ENCODE measurements at regions not wholly inside any gene's neighbourhood (a gene's known extent, or its start where the extent isn't known, plus 50 kb on each side); places are given as distances from the start of the nearest gene placed in this dataset.

GRCh38 chr6:22666586-22666985 lies 97.2 kb downstream of the HDGFL1 start:
- no peak for TF ChIP-seq CTCF (IDR thresholded peaks at IDR 0.05)
- POLR2A ChIA-PET, result no interaction called here
- Mint-ChIP-seq H3K27ac (no peak overlapping the region), H3K36me3 (ENCODE audit: low read depth) (no peaks in the 10 kb centered on the region), H3K27me3 (no peaks in the 10 kb centered on the region), H3K4me3 (no peak overlapping the region), H3K9me3 (no peaks in the 10 kb centered on the region), H3K4me1 (no peaks in the 10 kb centered on the region)
- DNase-seq (no peak), ATAC-seq (ENCODE audit: low read depth) (no peak)
- CTCF ChIA-PET, result no interaction called here
- intact Hi-C loops (cut with micrococcal nuclease), result no loop called here

GRCh38 chr6:22667855-22668254 lies 98.5 kb downstream of the HDGFL1 start:
- Mint-ChIP-seq H3K9me3 (no peaks in the 10 kb centered on the region), H3K36me3 (ENCODE audit: low read depth) (no peaks in the 10 kb centered on the region), H3K27ac (no peak overlapping the region), H3K27me3 (no peaks in the 10 kb centered on the region), H3K4me3 (no peak overlapping the region), H3K4me1 (no peaks in the 10 kb centered on the region)
- TF ChIP-seq CTCF (IDR thresholded peaks at IDR 0.05), result no peak
- no peak for DNase-seq
- intact Hi-C loops (cut with micrococcal nuclease), result no loop called here
- POLR2A ChIA-PET, result no interaction called here
- CTCF ChIA-PET, result no interaction called here
- no peak for ATAC-seq (ENCODE audit: low read depth)

- H3K4me1 Mint-ChIP-seq, result peaks cover 2% of the 10 kb centered on the region
- no peak overlapping the region for H3K27ac Mint-ChIP-seq
- ATAC-seq (ENCODE audit: low read depth) (no peak), DNase-seq (no peak)
- no peaks in the 10 kb centered on the region for H3K36me3 Mint-ChIP-seq (ENCODE audit: low read depth)
- POLR2A ChIA-PET, result no interaction called here
- intact Hi-C loops (cut with micrococcal nuclease), result no loop called here
- CTCF ChIA-PET, result no interaction called here
- H3K9me3 Mint-ChIP-seq, result no peaks in the 10 kb centered on the region
- no peaks in the 10 kb centered on the region for H3K27me3 Mint-ChIP-seq
- TF ChIP-seq CTCF (IDR thresholded peaks at IDR 0.05), result no peak
- H3K4me3 Mint-ChIP-seq, result no peak overlapping the region
Measured at GRCh38 chr6:22668307-22668706, 98.9 kb downstream of the HDGFL1 start.

GRCh38 chr6:22668717-22669116 lies 99.4 kb downstream of the HDGFL1 start:
- Mint-ChIP-seq H3K36me3 (ENCODE audit: low read depth) (no peaks in the 10 kb centered on the region), H3K27me3 (no peaks in the 10 kb centered on the region), H3K4me1 (peaks cover 4% of the 10 kb centered on the region), H3K9me3 (no peaks in the 10 kb centered on the region), H3K27ac (no peak overlapping the region), H3K4me3 (no peak overlapping the region)
- TF ChIP-seq CTCF (IDR thresholded peaks at IDR 0.05), result no peak
- DNase-seq (no peak), ATAC-seq (ENCODE audit: low read depth) (no peak)
- POLR2A ChIA-PET, result no interaction called here
- CTCF ChIA-PET, result no interaction called here
- intact Hi-C loops (cut with micrococcal nuclease), result no loop called here

- POLR2A ChIA-PET, result no interaction called here
- CTCF ChIA-PET, result no interaction called here
- Mint-ChIP-seq H3K27me3 (no peaks in the 10 kb centered on the region), H3K9me3 (no peaks in the 10 kb centered on the region), H3K4me3 (no peak overlapping the region), H3K27ac (no peak overlapping the region), H3K36me3 (ENCODE audit: low read depth) (no peaks in the 10 kb centered on the region), H3K4me1 (peaks cover 8% of the 10 kb centered on the region)
- no peak for TF ChIP-seq CTCF (IDR thresholded peaks at IDR 0.05)
- DNase-seq, result no peak
- ATAC-seq (ENCODE audit: low read depth), result no peak
- intact Hi-C loops (cut with micrococcal nuclease), result no loop called here
Measured at GRCh38 chr6:22670605-22671004, 101.2 kb downstream of the HDGFL1 start.
